HepG2 (cell line): ENCODE measurements at regions not wholly inside any gene's neighbourhood (a gene's known extent, or its start where the extent isn't known, plus 50 kb on each side); places are given as distances from the start of the nearest gene placed in this dataset.

ENCODE experiments used
- ATAC-seq: fragments of 200-7000 bp; cut with Tn5 transposase; 3 replicates; pipeline ENCODE4 v1.9.1; 2020; ENCODE audit warnings: mild to moderate bottlenecking, moderate library complexity
- BruUV-seq: library from RNA; stranded (reverse); fragments of 400-500 nt; replicated peaks from 2 replicates; lab custom pipeline; 2021; lab: Mats Ljungman, UMichigan
- CTCF ChIA-PET: fragments of 300-600 bp; formaldehyde crosslinking; extraction: SDS; loops from one replicate; lab custom pipeline; 2021; ENCODE audit warnings: low total read pairs, inconsistent platforms, low intra/inter-chr PET ratio; lab: Yijun Ruan, JAX
- POLR2A ChIA-PET: fragments of 350-600 bp; sonication (Branson Sonifier 250); formaldehyde crosslinking; loops from one replicate; lab custom pipeline; 2020; ENCODE audit warnings: antibody characterized with exemption, inconsistent platforms; lab: Yijun Ruan, JAX
- DNase-seq: peaks from one replicate; pipeline ENCODE4 v3.0.0-alpha.2; 2015; ENCODE audit warnings: low spot score
- FAIRE-seq: peaks from 3 replicates; lab custom pipeline; 2011; peaks lifted over from hg19 to GRCh38; lab: Jason Lieb, UNC
- H2AFZ ChIP-seq: one replicate; pipeline ENCODE4 v1.6.1; 2011; ENCODE audit warnings: low read length, inconsistent platforms
- H3K27ac ChIP-seq: fragments of 300-600 bp; 3 replicates; pipeline ENCODE4 v1.8.0; 2011; ENCODE audit warnings: mixed run types, mild to moderate bottlenecking, mixed read lengths, low read length, inconsistent platforms; ENCODE audit not compliant: insufficient read depth; ENCODE audit errors: extremely low read length
- H3K27me3 ChIP-seq, 2 experiments: fragments of 200-600 bp in 1 of 2; 2 replicates in 1 of 2; 3 replicates in 1 of 2; pipeline versions ENCODE4 v1.6.0 to v1.8.0; 2011; ENCODE audit warnings: low read length in 2 of 2, mild to moderate bottlenecking in 2 of 2, moderate library complexity in 2 of 2, inconsistent platforms in 1 of 2; ENCODE audit not compliant: insufficient read depth in 2 of 2, control insufficient read depth in 1 of 2
- H3K36me3 ChIP-seq, 2 experiments: fragments of 200-600 bp in 1 of 2; replicated peaks in 1 of 2; 2 replicates in 1 of 2; 3 replicates in 1 of 2; pipeline versions ENCODE4 v1.5.1 to v1.8.0; 2011; ENCODE audit warnings: low read length in 2 of 2, inconsistent platforms in 1 of 2; ENCODE audit not compliant: insufficient read depth in 2 of 2, control insufficient read depth in 1 of 2
- H3K4me1 ChIP-seq: 2 replicates; pipeline ENCODE4 v1.5.1; 2012; ENCODE audit warnings: low read length, inconsistent platforms; ENCODE audit not compliant: insufficient read depth
- H3K4me2 ChIP-seq: 2 replicates; pipeline ENCODE4 v1.6.0; 2011; ENCODE audit warnings: low read depth, low read length, inconsistent platforms
- H3K4me3 ChIP-seq, 3 experiments: fragments of 200-600 bp in 1 of 3; sonication (generic), shearing (Covaris generic) in 1 of 3; replicated peaks in 1 of 3; 2 replicates each; pipeline ENCODE4 v1.5.1; 2011 to 2016; ENCODE audit warnings: low read length in 3 of 3, inconsistent platforms in 2 of 3, low read depth in 2 of 3, mild to moderate bottlenecking in 2 of 3, control low read depth in 1 of 3, mixed read lengths in 1 of 3; ENCODE audit not compliant: insufficient read depth in 1 of 3
- H3K79me2 ChIP-seq: one replicate; pipeline ENCODE4 v1.6.1; 2011; ENCODE audit warnings: low read length, inconsistent platforms; ENCODE audit not compliant: insufficient read depth
- H3K9ac ChIP-seq: 2 replicates; pipeline ENCODE4 v1.6.0; 2011; ENCODE audit warnings: mild to moderate bottlenecking, low read depth, low read length, inconsistent platforms; ENCODE audit not compliant: insufficient read depth
- H3K9me3 ChIP-seq: 2 replicates; pipeline ENCODE4 v1.5.1; 2012; ENCODE audit warnings: mild to moderate bottlenecking, low read length
- H4K20me1 ChIP-seq: 2 replicates; pipeline ENCODE4 v1.6.0; 2011; ENCODE audit warnings: inconsistent platforms, mild to moderate bottlenecking, low read length, moderate library complexity; ENCODE audit not compliant: insufficient read depth
- FOXP1 ChIP-seq, 2 experiments: fragments of 450-650 bp in 1 of 2; IDR thresholded peaks; 2 replicates each; pipeline ENCODE4 v1.6.1; 2017 to 2018; ENCODE audit warnings: antibody characterized with exemption in 1 of 2
- HDAC2 ChIP-seq: sonication (generic); formaldehyde crosslinking; IDR thresholded peaks from 2 replicates; pipeline ENCODE4 v1.4.0; 2020; ENCODE audit warnings: missing genetic modification reagents
- HMG20B ChIP-seq: conservative IDR thresholded peaks from 2 replicates; pipeline ENCODE4 v1.6.1; 2016; ENCODE audit warnings: missing genetic modification reagents, missing compliant biosample characterization
- HOXA3 ChIP-seq: sonication (generic); formaldehyde crosslinking; IDR thresholded peaks from 2 replicates; pipeline ENCODE4 v1.5.0; 2020; ENCODE audit warnings: missing genetic modification reagents
- HOXA7 ChIP-seq: sonication (generic); formaldehyde crosslinking; IDR thresholded peaks from 2 replicates; pipeline ENCODE4 v1.8.1; 2022; ENCODE audit warnings: mild to moderate bottlenecking, missing genetic modification reagents, moderate library complexity
- JUND ChIP-seq: sonication (generic); formaldehyde crosslinking; IDR thresholded peaks from 2 replicates; pipeline ENCODE4 v1.8.0; 2022; ENCODE audit warnings: mild to moderate bottlenecking, missing genetic modification reagents
- KLF9 ChIP-seq: IDR thresholded peaks from 2 replicates; pipeline ENCODE4 v1.6.1; 2016; ENCODE audit warnings: low read depth
- NFIB ChIP-seq: sonication (generic); formaldehyde crosslinking; IDR thresholded peaks from 2 replicates; pipeline ENCODE4 v1.9.0; 2021; ENCODE audit warnings: missing genetic modification reagents, mild to moderate bottlenecking, borderline replicate concordance
- NFKB2 ChIP-seq: sonication (generic); formaldehyde crosslinking; IDR thresholded peaks from 2 replicates; pipeline ENCODE4 v1.4.0; 2020; ENCODE audit warnings: missing genetic modification reagents, borderline replicate concordance
- NR2F6 ChIP-seq, 2 experiments: IDR thresholded peaks; 2 replicates each; pipeline ENCODE4 v1.6.1; 2016; ENCODE audit warnings: antibody characterized with exemption in 1 of 2, mild to moderate bottlenecking in 1 of 2
- POGZ ChIP-seq: sonication (generic); formaldehyde crosslinking; IDR thresholded peaks from 2 replicates; pipeline ENCODE4 v1.4.0; 2020; ENCODE audit warnings: mild to moderate bottlenecking, missing genetic modification reagents
- SIN3B ChIP-seq: fragments of 150-350 bp; IDR thresholded peaks from 2 replicates; pipeline ENCODE4 v1.6.1; 2014; ENCODE audit warnings: low read length
- SPEN ChIP-seq: sonication (generic); formaldehyde crosslinking; IDR thresholded peaks from 2 replicates; pipeline ENCODE4 v1.5.1; 2020; ENCODE audit warnings: low read depth, mild to moderate bottlenecking, missing genetic modification reagents
- THYN1 ChIP-seq: sonication (generic); formaldehyde crosslinking; IDR thresholded peaks from 2 replicates; pipeline ENCODE4 v1.8.1; 2023; ENCODE audit warnings: low read depth, mild to moderate bottlenecking, moderate library complexity, missing genetic modification reagents, borderline replicate concordance
- ZNF230 ChIP-seq: sonication (generic); formaldehyde crosslinking; IDR thresholded peaks from 2 replicates; pipeline ENCODE4 v1.4.0; 2020; ENCODE audit warnings: mild to moderate bottlenecking, missing genetic modification reagents
- ZNF709 ChIP-seq: sonication (generic); formaldehyde crosslinking; IDR thresholded peaks from 2 replicates; pipeline ENCODE4 v1.5.0; 2020; ENCODE audit warnings: mild to moderate bottlenecking, missing genetic modification reagents
- ZNF879 ChIP-seq: sonication (generic); formaldehyde crosslinking; IDR thresholded peaks from 2 replicates; pipeline ENCODE4 v1.8.1; 2023; ENCODE audit warnings: missing genetic modification reagents
- ZSCAN30 ChIP-seq: sonication (generic); formaldehyde crosslinking; IDR thresholded peaks from 2 replicates; pipeline ENCODE4 v1.5.0; 2020; ENCODE audit warnings: mild to moderate bottlenecking, missing genetic modification reagents
- WGBS: methylation state at CpG from one replicate; pipeline ENCODE4 v1.1.6; 2017; ENCODE audit warnings: low lambda C conversion rate; 5-methylcytosine and 5-hydroxymethylcytosine counted together
- in situ Hi-C: cut with HindIII; loops from 2 replicates; pipeline ENCODE4 v1.10.0; 2017; ENCODE audit warnings: low pct_unique_long_range_greater_than_20kb; ENCODE audit not compliant: extremely low pct_ligation_motif_present
- intact Hi-C: fragments of 100-400 bp; cut with micrococcal nuclease; formaldehyde crosslinking; loops from one replicate; pipeline ENCODE4 v1.10.0; 2022; ENCODE audit not compliant: unreplicated experiment
- TF ChIP-seq, protein P1 (sequence below): sonication (generic); formaldehyde crosslinking; IDR thresholded peaks from 2 replicates; pipeline ENCODE4 v1.5.1; 2020; ENCODE audit warnings: missing genetic modification reagents, mild to moderate bottlenecking, borderline replicate concordance
- TF ChIP-seq, protein P2 (sequence below): sonication (generic); formaldehyde crosslinking; IDR thresholded peaks from 2 replicates; pipeline ENCODE4 v1.4.0; 2020; ENCODE audit warnings: mild to moderate bottlenecking, missing genetic modification reagents
- TF ChIP-seq, protein P3 (sequence below): IDR thresholded peaks from 2 replicates; pipeline ENCODE4 v1.6.1; 2016; ENCODE audit warnings: missing biosample characterization, missing genetic modification reagents, low read depth

DNA sequence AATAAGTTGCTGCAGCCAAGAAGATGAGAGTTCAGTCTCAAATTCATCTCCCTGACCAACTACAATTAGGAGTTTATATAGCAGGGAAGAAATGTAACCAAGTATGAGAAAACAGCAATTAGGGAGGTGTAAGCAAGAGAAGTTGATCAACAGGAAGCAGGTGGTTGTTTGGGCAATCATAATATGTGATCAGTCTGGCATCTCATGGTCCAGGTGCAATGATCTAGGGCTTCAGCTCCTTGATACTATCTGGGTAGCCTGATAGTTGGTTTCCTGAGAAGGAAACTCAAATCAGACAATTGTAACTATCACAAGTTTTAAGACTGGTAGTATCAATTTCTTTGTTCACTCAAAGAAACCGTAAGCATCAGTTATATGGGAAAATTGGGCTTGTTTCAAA lies 1574.3 kb upstream of the PABPC4L start:
- FAIRE-seq = no peak

DNA sequence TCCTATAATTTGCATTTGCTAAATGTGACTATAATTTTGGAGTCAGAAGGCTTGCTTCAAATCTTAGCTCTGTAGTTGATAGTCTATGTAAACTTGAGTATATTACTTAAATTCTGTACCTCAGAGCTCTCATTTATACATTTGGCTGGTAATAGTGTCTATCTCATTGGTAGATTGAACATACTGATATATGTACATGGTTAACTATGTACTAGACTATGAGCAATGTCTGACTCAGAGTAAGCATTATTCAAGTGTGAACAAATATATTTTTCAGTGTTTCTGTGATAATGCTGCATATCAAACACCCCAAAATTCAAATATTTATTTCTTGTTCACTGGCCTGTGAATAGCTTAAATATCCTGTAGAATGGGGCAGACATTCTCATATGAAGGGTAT lies 1568.9 kb upstream of the PABPC4L start:
- ATAC-seq (no peak), DNase-seq (no peak), FAIRE-seq (no peak)
- H3K4me3 ChIP-seq = no peak overlapping the region
- no TSS peak for BruUV-seq
- H3K4me2 ChIP-seq = no peak overlapping the region
- H3K27me3 ChIP-seq = no peaks in the 10 kb centered on the region
- no peaks in the 10 kb centered on the region for H4K20me1 ChIP-seq
- intact Hi-C loops = no loop called here
- CTCF ChIA-PET = no interaction called here
- POLR2A ChIA-PET = no interaction called here
- H3K36me3 ChIP-seq = no peaks in the 10 kb centered on the region
- no peaks in the 10 kb centered on the region for H3K4me1 ChIP-seq
- H3K9ac ChIP-seq = no peak overlapping the region
- no peaks in the 10 kb centered on the region for H3K79me2 ChIP-seq
- H2AFZ ChIP-seq = no peak overlapping the region
- H3K9me3 ChIP-seq = peaks cover 18% of the 10 kb centered on the region
- in situ Hi-C loops = no loop called here
- H3K27ac ChIP-seq = no peak overlapping the region
- TF ChIP-seq HDAC2 (CRISPR knock-in tag) (no peak), NFKB2 (CRISPR knock-in tag) (no peak)
- TF ChIP-seq, protein P1, sequence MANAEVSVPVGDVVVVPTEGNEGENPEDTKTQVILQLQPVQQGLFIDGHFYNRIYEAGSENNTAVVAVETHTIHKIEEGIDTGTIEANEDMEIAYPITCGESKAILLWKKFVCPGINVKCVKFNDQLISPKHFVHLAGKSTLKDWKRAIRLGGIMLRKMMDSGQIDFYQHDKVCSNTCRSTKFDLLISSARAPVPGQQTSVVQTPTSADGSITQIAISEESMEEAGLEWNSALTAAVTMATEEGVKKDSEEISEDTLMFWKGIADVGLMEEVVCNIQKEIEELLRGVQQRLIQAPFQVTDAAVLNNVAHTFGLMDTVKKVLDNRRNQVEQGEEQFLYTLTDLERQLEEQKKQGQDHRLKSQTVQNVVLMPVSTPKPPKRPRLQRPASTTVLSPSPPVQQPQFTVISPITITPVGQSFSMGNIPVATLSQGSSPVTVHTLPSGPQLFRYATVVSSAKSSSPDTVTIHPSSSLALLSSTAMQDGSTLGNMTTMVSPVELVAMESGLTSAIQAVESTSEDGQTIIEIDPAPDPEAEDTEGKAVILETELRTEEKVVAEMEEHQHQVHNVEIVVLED (CRISPR knock-in tag) = no peak
- TF ChIP-seq, protein P2, sequence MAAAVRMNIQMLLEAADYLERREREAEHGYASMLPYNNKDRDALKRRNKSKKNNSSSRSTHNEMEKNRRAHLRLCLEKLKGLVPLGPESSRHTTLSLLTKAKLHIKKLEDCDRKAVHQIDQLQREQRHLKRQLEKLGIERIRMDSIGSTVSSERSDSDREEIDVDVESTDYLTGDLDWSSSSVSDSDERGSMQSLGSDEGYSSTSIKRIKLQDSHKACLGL (CRISPR knock-in tag) = no peak
- TF ChIP-seq, protein P3, sequence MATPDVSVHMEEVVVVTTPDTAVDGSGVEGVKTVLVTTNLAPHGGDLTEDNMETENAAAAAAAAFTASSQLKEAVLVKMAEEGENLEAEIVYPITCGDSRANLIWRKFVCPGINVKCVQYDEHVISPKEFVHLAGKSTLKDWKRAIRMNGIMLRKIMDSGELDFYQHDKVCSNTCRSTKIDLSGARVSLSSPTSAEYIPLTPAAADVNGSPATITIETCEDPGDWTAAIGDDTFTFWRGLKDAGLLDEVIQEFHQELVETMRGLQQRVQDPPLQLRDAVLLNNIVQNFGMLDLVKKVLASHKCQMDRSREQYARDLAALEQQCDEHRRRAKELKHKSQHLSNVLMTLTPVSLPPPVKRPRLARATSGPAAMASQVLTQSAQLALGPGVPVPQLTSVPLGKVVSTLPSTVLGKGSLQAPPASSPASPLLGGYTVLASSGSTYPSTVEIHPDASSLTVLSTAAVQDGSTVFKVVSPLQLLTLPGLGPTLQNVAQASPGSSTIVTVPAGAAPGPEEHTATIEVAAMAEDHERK = no peak

More for the DNA sequence above, 1574.3 kb upstream of the PABPC4L start:
- H3K27ac ChIP-seq = no peak overlapping the region
- no peak for ATAC-seq
- H3K27me3 ChIP-seq = no peaks in the 10 kb centered on the region
- no peaks in the 10 kb centered on the region for H3K36me3 ChIP-seq
- intact Hi-C loops (no loop called here), in situ Hi-C loops (no loop called here)
- DNase-seq = no peak
- no peak overlapping the region for H3K4me2 ChIP-seq
- no peaks in the 10 kb centered on the region for H4K20me1 ChIP-seq
- no peak for TF ChIP-seq HOXA3 (CRISPR knock-in tag)
- TF ChIP-seq THYN1 (CRISPR knock-in tag) = no peak
- no peak for TF ChIP-seq HOXA7 (CRISPR knock-in tag)
- TF ChIP-seq JUND (CRISPR knock-in tag) = no peak
- no peak for TF ChIP-seq ZNF230
- no peak for TF ChIP-seq SPEN (CRISPR knock-in tag)
- TF ChIP-seq ZSCAN30 = no peak
- no peak for TF ChIP-seq ZNF709 (CRISPR knock-in tag)
- no peak for TF ChIP-seq KLF9 (CRISPR knock-in tag)
- TF ChIP-seq FOXP1 (IDR thresholded peaks at IDR 0.05) = no peak
- TF ChIP-seq FOXP1 (CRISPR knock-in tag; IDR thresholded peaks at IDR 0.05) = no peak
- no peak for TF ChIP-seq NR2F6 (IDR thresholded peaks at IDR 0.05)
- TF ChIP-seq NR2F6 (CRISPR knock-in tag; IDR thresholded peaks at IDR 0.05) = no peak
- TF ChIP-seq POGZ = no peak
- TF ChIP-seq ZNF879 = no peak
- TF ChIP-seq SIN3B = no peak
- no peak for TF ChIP-seq NFIB (CRISPR knock-in tag)
- TF ChIP-seq HMG20B = no peak
- H2AFZ ChIP-seq = no peak overlapping the region
- WGBS = 2% methylated on average over 1 of the region's 1 CpG
- no peak overlapping the region for H3K4me3 ChIP-seq
- POLR2A ChIA-PET = no interaction called here
- no peaks in the 10 kb centered on the region for H3K79me2 ChIP-seq
- BruUV-seq = no TSS peak
- H3K9me3 ChIP-seq = no peaks in the 10 kb centered on the region
- no peak overlapping the region for H3K9ac ChIP-seq
- no peaks in the 10 kb centered on the region for H3K4me1 ChIP-seq
- CTCF ChIA-PET = no interaction called here
